Esophagus (tissue), 2 donors: ENCODE measurements at regions not wholly inside any gene's neighbourhood (a gene's known extent, or its start where the extent isn't known, plus 50 kb on each side); places are given as distances from the start of the nearest gene placed in this dataset.

ENCODE experiments used
- H3K27ac ChIP-seq, 2 donors: one replicate each; pipeline ENCODE4 v1.5.1; 2013; ENCODE audit warnings: low read depth in 2 of 2, mild to moderate bottlenecking in 2 of 2, inconsistent platforms in 1 of 2, low read length in 1 of 2, moderate library complexity in 1 of 2
- H3K27me3 ChIP-seq, 2 donors: one replicate each; pipeline ENCODE4 v1.6.1; 2013; ENCODE audit warnings: low read length in 2 of 2, control low read depth in 1 of 2, mild to moderate bottlenecking in 1 of 2; ENCODE audit not compliant: insufficient read depth in 2 of 2, control insufficient read depth in 1 of 2
- H3K36me3 ChIP-seq, 2 donors: one replicate each; pipeline ENCODE4 v1.6.1; 2013; ENCODE audit warnings: low read length in 1 of 2; ENCODE audit not compliant: control insufficient read depth in 2 of 2, insufficient read depth in 2 of 2
- H3K4me1 ChIP-seq, 2 donors: one replicate each; pipeline ENCODE4 v1.6.1; 2013; ENCODE audit warnings: low read length in 1 of 2; ENCODE audit not compliant: control insufficient read depth in 2 of 2, insufficient read depth in 2 of 2
- H3K4me3 ChIP-seq, 2 donors: one replicate each; pipeline ENCODE4 v1.5.1; 2013; ENCODE audit warnings: low read length in 2 of 2, mild to moderate bottlenecking in 2 of 2, low read depth in 1 of 2, moderate library complexity in 1 of 2
- H3K9me3 ChIP-seq, 2 donors: one replicate each; pipeline ENCODE4 v1.6.1; 2013; ENCODE audit warnings: mild to moderate bottlenecking in 2 of 2, low read depth in 1 of 2, low read length in 1 of 2, moderate library complexity in 1 of 2; ENCODE audit not compliant: control insufficient read depth in 2 of 2, insufficient read depth in 1 of 2
- WGBS, 2 donors: extraction: QIAGEN DNeasy Blood & Tissue Kit; methylation state at CpG; one replicate each; pipeline ENCODE4 v1.1.7; 2013; 5-methylcytosine and 5-hydroxymethylcytosine counted together
- donor health status: healthy with polysubstance abuse.
- donor health status: Bipolar disorder and iron deficiency.

- Histone ChIP-seq H3K27ac (no peak overlapping the region), H3K9me3 (no peaks in the 10 kb centered on the region), H3K4me1 (no peaks in the 10 kb centered on the region), H3K27me3 (no peaks in the 10 kb centered on the region), H3K36me3 (no peaks in the 10 kb centered on the region), H3K4me3 (no peak overlapping the region)
- whole genome bisulfite sequencing, 2 donors, result 27 to 61% methylated on average over 3 to 4 of the region's 4 CpGs
Measured at GRCh38 chr22:22084089-22084711, 101.6 kb upstream of the TOP3B start.

GRCh38 chr22:22082960-22083359 is 100.4 kb upstream of the TOP3B start:
- Histone ChIP-seq H3K27me3 (no peaks in the 10 kb centered on the region), H3K9me3 (no peaks in the 10 kb centered on the region), H3K4me1 (no peaks in the 10 kb centered on the region), H3K36me3 (no peaks in the 10 kb centered on the region), H3K4me3 (no peak overlapping the region), H3K27ac (no peak overlapping the region)
- 62 to 66% methylated on average over 5 of the region's 5 CpGs for WGBS, 2 donors

- Histone ChIP-seq H3K4me1 (no peaks in the 10 kb centered on the region), H3K27ac (no peak overlapping the region), H3K27me3 (no peaks in the 10 kb centered on the region), H3K4me3 (no peak overlapping the region), H3K9me3 (no peaks in the 10 kb centered on the region), H3K36me3 (no peaks in the 10 kb centered on the region)
- WGBS, 2 donors, result 77 to 88% methylated on average over 1 of the region's 1 CpG
Measured at GRCh38 chr22:22082229-22082835, 99.7 kb upstream of the TOP3B start.

- no peaks in the 10 kb centered on the region for H3K9me3 ChIP-seq
Measured at GRCh38 chr22:22080270-22080669, 97.7 kb upstream of the TOP3B start.

GRCh38 chr22:22079404-22080148 is 97.0 kb upstream of the TOP3B start:
- Histone ChIP-seq H3K9me3 (no peaks in the 10 kb centered on the region), H3K4me1 (peaks cover 2% of the 10 kb centered on the region in 2 donors), H3K27ac (no peak overlapping the region), H3K4me3 (no peak overlapping the region), H3K27me3 (no peaks in the 10 kb centered on the region), H3K36me3 (no peaks in the 10 kb centered on the region)
- whole genome bisulfite sequencing, 2 donors, result 68 to 75% methylated on average over 6 of the region's 6 CpGs

More at GRCh38 chr22:22080270-22080669, 97.7 kb upstream of the TOP3B start:
- H3K27me3 ChIP-seq, result no peaks in the 10 kb centered on the region
- H3K4me3 ChIP-seq, result no peak overlapping the region
- WGBS, 2 donors, result 47 to 53% methylated on average over 2 of the region's 2 CpGs
- no peak overlapping the region for H3K27ac ChIP-seq
- H3K4me1 ChIP-seq, result no peaks in the 10 kb centered on the region
- no peaks in the 10 kb centered on the region for H3K36me3 ChIP-seq

- WGBS, 2 donors, result 2 to 54% methylated on average over 1 of the region's 1 CpG
- H3K27ac ChIP-seq, result no peak overlapping the region
- H3K4me1 ChIP-seq, result peaks cover 2% of the 10 kb centered on the region in 2 donors
- no peak overlapping the region for H3K4me3 ChIP-seq
- H3K9me3 ChIP-seq, result no peaks in the 10 kb centered on the region
- H3K27me3 ChIP-seq, result no peaks in the 10 kb centered on the region
- H3K36me3 ChIP-seq, result no peaks in the 10 kb centered on the region
Measured at GRCh38 chr22:22078329-22078728, 95.7 kb upstream of the TOP3B start.

- no peaks in the 10 kb centered on the region for H3K36me3 ChIP-seq
- no peak overlapping the region for H3K27ac ChIP-seq
- no peaks in the 10 kb centered on the region for H3K9me3 ChIP-seq
- H3K4me3 ChIP-seq, result no peak overlapping the region
- H3K4me1 ChIP-seq, result peaks cover 2% of the 10 kb centered on the region in 2 donors
- 43 to 50% methylated on average over 4 of the region's 4 CpGs for WGBS, 2 donors
- H3K27me3 ChIP-seq, result no peaks in the 10 kb centered on the region
Measured at GRCh38 chr22:22076932-22077703, 94.5 kb upstream of the TOP3B start.

- Histone ChIP-seq H3K36me3 (no peaks in the 10 kb centered on the region), H3K4me3 (no peak overlapping the region), H3K27ac (no peak overlapping the region), H3K4me1 (peaks cover 2% of the 10 kb centered on the region in 2 donors), H3K27me3 (no peaks in the 10 kb centered on the region), H3K9me3 (no peaks in the 10 kb centered on the region)
Measured at GRCh38 chr22:22076361-22076760, 93.8 kb upstream of the TOP3B start.

- H3K27me3 ChIP-seq, result no peaks in the 10 kb centered on the region
- H3K27ac ChIP-seq, result no peak overlapping the region
- H3K9me3 ChIP-seq, result no peaks in the 10 kb centered on the region
- WGBS, 2 donors, result 82% methylated on average over 12 of the region's 12 CpGs
- H3K4me3 ChIP-seq, result no peak overlapping the region
- H3K4me1 ChIP-seq, result peaks cover 2% of the 10 kb centered on the region in 2 donors
- H3K36me3 ChIP-seq, result no peaks in the 10 kb centered on the region
Measured at GRCh38 chr22:22075382-22076163, 93.0 kb upstream of the TOP3B start.
